GM12875 (cell line): ENCODE measurements at regions not wholly inside any gene's neighbourhood (a gene's known extent, or its start where the extent isn't known, plus 50 kb on each side); places are given as distances from the start of the nearest gene placed in this dataset.
"Not testable (repeated sequence)": the region's sequence is repeated elsewhere in the genome, so short reads cannot be mapped to it uniquely, and the experiment has no call there.

Experiments used
- H3K4me3 ChIP-seq: one replicate; pipeline ENCODE4 v1.5.1; 2011; ENCODE audit warnings: low read depth, low read length, control low read depth
- TF ChIP-seq, protein P1 (sequence below): IDR thresholded peaks from 2 replicates; pipeline ENCODE4 v1.5.1; 2011; ENCODE audit warnings: low read depth, mild to moderate bottlenecking, control low read depth, inconsistent platforms, low read length, moderate library complexity, borderline replicate concordance; ENCODE audit not compliant: insufficient read depth

DNA sequence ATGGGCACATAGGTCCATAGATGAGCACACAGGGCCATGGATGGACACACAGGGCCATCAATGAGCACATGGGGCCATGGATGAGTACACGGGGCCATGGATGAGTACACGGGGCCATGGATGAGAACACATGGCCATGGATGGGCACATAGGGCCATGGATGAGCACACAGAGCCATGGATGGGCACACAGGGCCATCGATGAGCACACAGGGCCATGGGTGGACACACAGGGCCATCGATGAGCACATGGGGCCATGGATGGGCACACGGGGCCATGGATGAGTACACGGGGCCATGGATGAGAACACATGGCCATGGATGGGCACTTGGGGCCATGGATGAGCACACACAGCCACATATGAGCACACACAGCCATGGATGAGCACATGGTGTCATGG, 192.6 kb upstream of the HDAC4 start:
- H3K4me3 ChIP-seq: no peak overlapping the region
- TF ChIP-seq, protein P1, sequence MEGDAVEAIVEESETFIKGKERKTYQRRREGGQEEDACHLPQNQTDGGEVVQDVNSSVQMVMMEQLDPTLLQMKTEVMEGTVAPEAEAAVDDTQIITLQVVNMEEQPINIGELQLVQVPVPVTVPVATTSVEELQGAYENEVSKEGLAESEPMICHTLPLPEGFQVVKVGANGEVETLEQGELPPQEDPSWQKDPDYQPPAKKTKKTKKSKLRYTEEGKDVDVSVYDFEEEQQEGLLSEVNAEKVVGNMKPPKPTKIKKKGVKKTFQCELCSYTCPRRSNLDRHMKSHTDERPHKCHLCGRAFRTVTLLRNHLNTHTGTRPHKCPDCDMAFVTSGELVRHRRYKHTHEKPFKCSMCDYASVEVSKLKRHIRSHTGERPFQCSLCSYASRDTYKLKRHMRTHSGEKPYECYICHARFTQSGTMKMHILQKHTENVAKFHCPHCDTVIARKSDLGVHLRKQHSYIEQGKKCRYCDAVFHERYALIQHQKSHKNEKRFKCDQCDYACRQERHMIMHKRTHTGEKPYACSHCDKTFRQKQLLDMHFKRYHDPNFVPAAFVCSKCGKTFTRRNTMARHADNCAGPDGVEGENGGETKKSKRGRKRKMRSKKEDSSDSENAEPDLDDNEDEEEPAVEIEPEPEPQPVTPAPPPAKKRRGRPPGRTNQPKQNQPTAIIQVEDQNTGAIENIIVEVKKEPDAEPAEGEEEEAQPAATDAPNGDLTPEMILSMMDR: no peak

DNA sequence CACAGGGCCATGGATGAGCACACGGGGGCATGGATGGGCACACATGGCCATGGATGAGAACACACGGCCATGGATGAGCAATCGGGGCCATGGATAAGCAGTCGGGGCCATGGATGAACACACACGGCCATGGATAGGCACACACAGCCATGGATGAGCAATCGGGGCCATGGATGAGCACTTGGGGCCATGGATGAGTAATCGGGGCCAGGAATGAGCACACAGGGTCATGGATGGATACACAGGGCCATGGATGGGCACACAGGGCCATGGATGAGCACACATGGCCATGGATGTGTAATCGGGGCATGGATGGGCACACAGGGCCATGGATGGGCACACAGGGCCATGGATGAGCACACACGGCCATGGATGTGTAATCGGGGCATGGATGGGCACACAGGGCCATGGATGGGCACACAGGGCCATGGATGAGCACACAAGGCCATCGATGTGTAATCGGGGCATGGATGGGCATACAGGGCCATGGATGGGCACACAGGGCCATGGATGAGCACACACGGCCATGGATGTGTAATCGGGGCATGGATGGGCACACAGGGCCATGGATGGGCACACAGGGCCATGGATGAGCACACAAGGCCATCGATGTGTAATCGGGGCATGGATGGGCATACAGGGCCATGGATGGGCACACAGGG, 191.9 kb upstream of the HDAC4 start:
- not testable (repeated sequence) for H3K4me3 ChIP-seq

DNA sequence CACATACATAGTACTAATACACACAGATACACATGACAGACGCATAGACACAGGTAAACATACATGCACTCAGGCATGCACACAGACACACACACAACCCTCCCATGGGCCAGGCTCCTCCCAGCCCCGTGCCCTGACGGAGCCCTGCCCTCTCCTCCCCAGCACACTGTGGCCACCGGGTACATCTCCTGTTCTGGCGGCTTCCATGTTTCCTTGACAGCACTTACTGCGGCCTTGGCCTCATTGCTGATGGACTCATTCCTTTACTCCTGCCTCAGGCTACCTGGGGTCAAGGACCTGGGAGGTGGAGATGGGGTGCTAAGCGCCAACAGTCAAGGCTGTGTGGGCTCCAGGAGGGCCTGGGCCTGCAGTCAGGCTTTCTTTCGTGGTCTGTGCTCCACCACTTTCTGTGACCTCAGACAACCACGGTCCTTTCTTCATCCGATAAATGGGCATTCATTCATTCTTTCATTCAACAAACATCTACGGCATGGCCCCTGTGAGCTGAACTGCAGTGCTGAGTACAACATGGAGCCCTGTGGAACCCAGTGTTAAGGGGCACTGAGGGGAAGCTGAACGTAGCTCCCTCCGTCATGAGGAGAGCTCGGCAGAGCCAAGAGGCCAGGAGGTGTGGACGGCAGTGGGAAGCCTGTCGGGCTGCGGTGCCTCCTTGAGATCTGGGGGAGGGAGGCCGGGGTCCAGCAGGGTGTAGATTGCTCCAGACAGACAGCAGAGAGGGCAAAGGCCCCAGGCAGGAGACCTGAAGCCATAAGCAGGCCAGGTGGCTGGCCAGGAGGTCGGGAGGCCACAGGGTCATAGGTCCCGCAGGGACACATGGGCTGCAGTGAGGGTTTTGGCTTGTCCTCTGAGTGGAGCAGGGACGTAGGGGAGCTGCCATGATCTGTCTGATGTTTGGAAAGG, 190.4 kb upstream of the HDAC4 start:
- no peak overlapping the region for H3K4me3 ChIP-seq
- TF ChIP-seq, protein P1: no peak

DNA sequence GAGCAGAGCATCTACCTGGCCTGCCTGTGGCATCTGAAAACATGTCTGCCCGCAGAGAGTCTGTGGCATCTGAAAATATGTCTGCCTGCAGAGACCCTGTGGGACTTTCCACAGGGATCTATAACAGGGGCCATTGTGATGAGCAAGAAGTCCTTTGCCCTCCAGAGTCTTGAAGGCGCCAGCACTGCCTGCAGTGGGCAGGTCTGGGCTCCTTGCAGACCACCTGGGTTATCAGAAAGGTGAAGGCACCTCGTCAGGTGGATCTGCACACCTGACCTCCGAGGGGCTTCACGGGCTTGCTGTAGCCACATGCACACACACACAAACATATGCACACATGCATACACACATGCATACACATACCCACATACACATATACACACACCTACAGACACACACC, 189.5 kb upstream of the HDAC4 start:
- TF ChIP-seq, protein P1: no peak
- H3K4me3 ChIP-seq: no peak overlapping the region

DNA sequence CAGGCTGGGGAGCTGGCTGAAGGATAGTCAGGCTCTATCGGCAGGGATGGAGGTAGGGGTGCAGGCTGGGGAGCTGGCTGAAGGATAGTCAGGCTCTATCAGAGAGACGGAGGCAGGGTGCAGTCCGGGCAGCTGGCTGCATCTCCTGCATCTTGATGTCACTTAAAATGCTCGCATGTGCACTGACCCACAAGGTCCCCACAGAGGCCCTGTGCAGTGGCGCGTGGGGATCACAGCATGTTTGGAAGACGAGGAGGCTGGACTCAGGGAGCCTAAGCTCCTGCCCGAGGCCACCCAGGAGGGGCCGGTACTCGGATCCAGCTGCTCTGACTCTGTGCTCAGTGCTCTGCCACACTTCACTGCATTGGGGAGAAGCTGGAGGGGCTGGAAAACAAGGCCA, 189.0 kb upstream of the HDAC4 start:
- H3K4me3 ChIP-seq: no peak overlapping the region
- TF ChIP-seq, protein P1: no peak

DNA sequence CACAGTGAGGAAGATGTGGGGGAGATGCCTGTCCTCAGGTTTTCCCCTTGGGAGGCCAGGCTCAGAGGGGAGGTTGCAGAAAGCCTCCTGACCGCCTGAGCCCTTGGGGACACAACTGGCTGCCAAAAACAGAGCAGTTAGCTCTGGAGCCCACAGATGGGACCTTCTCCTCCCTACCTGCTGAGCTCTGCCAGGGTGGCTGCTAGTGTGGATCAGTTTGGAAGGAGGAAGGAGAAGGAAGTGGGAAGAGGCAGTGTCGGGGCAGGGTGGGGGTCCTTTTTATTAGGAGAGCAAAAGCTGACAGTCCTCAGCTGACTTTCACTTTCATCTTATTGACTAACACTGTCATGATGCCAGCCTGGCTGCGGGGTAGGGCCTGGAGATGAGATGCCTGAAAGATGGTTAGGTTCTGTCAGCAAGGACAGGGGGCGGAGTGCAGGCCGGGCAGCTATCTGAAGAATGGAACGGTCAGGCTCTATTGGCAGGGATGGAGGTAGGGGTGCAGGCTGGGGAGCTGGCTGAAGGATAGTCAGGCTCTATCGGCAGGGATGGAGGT, 188.5 kb upstream of the HDAC4 start:
- H3K4me3 ChIP-seq: no peak overlapping the region
- TF ChIP-seq, protein P1: no peak

DNA sequence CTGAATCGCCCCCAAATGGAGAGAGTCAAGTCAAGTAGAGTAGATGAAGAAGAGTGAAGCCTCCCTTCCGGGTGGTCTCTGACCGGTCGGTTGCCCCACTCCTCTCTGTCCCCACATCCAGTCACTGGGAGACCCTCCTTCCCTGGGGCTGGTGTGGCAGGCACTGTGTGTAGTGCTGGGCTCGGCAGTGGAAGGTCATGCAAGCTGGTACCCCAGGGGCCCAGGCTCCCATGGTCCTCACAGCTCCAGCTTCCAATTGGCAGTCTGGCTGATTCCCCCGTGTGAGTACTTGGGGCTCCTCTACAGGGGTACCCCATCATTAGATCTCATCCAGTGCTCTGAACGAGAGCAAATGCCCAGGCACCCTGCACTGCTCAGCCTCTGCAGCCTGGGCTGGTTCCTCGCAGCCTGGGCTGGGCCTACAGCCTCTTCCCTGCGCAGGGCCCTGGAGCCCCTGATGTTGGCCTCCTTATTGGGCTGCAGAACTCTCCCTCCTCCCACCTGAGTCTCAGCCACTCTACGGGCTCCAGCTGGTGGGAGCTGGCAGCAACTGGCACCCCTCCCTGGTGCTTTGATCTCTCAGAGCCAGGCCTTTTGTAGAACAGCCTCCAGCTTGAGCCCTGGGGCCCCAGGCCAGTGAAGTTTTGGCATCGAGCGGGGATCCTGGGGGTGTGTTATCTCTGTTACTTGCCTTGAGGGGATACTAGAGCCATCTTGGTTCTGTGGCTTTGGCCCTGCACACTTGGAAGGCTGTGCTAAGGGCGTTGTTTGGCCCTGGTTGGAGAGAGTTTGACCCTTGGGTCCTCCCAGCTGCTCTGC, 187.8 kb upstream of the HDAC4 start:
- no peak overlapping the region for H3K4me3 ChIP-seq
- TF ChIP-seq, protein P1: no peak
